NT2/D1 (cell line): ENCODE measurements at regions not wholly inside any gene's neighbourhood (a gene's known extent, or its start where the extent isn't known, plus 50 kb on each side); places are given as distances from the start of the nearest gene placed in this dataset.
A peak's percentile ranks its signal among the peaks of the same experiment; 100 is the strongest.

Source experiments
- DNase-seq: peaks from one replicate; pipeline ENCODE4 v3.0.0-alpha.2; 2011; ENCODE audit warnings: low read depth, low spot score
- H3K27me3 ChIP-seq: 2 replicates; pipeline ENCODE4 v1.6.0; 2011; ENCODE audit warnings: mild to moderate bottlenecking; ENCODE audit not compliant: insufficient read length, insufficient read depth
- H3K36me3 ChIP-seq: 2 replicates; pipeline ENCODE4 v1.6.1; 2011; ENCODE audit warnings: mild to moderate bottlenecking, low read length, mixed read lengths; ENCODE audit not compliant: insufficient read depth, insufficient read length
- H3K4me1 ChIP-seq: 2 replicates; pipeline ENCODE4 v1.5.1; 2011; ENCODE audit not compliant: insufficient read depth, insufficient read length
- H3K4me3 ChIP-seq: 2 replicates; pipeline ENCODE4 v1.5.1; 2011; ENCODE audit warnings: low read depth; ENCODE audit not compliant: insufficient read length
- H3K9ac ChIP-seq: 2 replicates; pipeline ENCODE4 v1.6.0; 2011; ENCODE audit warnings: low read depth; ENCODE audit not compliant: insufficient read length
- H3K9me3 ChIP-seq: 2 replicates; pipeline ENCODE4 v1.5.1; 2011; ENCODE audit warnings: mild to moderate bottlenecking, low read length; ENCODE audit not compliant: insufficient read depth
- SUZ12 ChIP-seq: IDR thresholded peaks from 2 replicates; pipeline ENCODE4 v1.6.1; 2011; ENCODE audit not compliant: insufficient read length, insufficient read depth; ENCODE audit errors: extremely low read depth
- YY1 ChIP-seq: IDR thresholded peaks from 2 replicates; pipeline ENCODE4 v1.6.1; 2011; ENCODE audit not compliant: insufficient read length, insufficient read depth
- ZNF274 ChIP-seq: IDR thresholded peaks from 2 replicates; pipeline ENCODE4 v1.6.1; 2011; ENCODE audit warnings: mild to moderate bottlenecking, low read depth, low read length

- Histone ChIP-seq H3K9ac (no peak overlapping the region), H3K9me3 (no peaks in the 10 kb centered on the region)
- DNase-seq = peak; percentile 50
Observed at GRCh38 chr10:118459642-118460193, 117.6 kb upstream of the FAM204A start.

DNA sequence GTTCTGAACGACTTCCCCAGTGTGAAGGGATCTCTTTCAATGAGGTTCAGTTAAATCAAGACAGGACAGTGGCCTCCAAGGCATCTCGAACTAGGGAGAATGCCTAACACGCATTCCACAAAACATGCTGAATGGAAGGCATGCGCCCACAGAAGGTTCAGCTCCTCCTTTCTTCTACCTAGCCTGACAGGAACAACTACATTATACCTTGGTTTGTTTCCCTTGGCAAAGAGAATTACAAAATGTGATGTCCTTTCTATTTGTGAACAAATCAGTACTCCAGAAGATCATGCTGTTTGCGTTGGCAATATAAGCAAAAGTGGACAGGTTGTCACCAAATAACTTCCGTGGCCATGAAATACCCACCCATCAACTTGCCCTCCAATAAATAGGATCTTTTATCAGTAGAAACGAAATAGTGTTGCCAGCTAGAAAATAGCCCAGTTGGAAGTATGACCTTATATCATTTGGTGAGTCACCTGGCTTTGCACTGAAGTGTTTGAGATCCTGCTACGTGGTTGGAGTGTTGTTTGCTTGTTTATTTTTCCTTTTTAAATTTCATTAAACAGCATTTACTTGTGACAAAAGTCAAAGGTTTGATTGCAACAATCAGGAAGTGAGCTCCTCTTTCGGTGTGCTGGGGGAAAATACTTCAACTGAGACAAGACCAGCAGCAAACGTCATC, 117.0 kb upstream of the FAM204A start:
- no peak overlapping the region for H3K4me3 ChIP-seq
- no peak for TF ChIP-seq SUZ12
- TF ChIP-seq ZNF274 = no peak
- no peaks in the 10 kb centered on the region for H3K4me1 ChIP-seq
- H3K36me3 ChIP-seq = no peaks in the 10 kb centered on the region
- no peak for DNase-seq
- no peaks in the 10 kb centered on the region for H3K9me3 ChIP-seq
- no peak overlapping the region for H3K9ac ChIP-seq
- peaks cover 4% of the 10 kb centered on the region for H3K27me3 ChIP-seq

More at GRCh38 chr10:118459642-118460193, 117.6 kb upstream of the FAM204A start:
- Histone ChIP-seq H3K4me3 (no peak overlapping the region), H3K27me3 (peaks cover 4% of the 10 kb centered on the region), H3K4me1 (no peaks in the 10 kb centered on the region), H3K36me3 (no peaks in the 10 kb centered on the region)
- TF ChIP-seq ZNF274 (no peak), SUZ12 (no peak), YY1 (no peak)

- Histone ChIP-seq H3K9me3 (no peaks in the 10 kb centered on the region), H3K4me1 (no peaks in the 10 kb centered on the region), H3K4me3 (no peak overlapping the region), H3K9ac (no peak overlapping the region), H3K27me3 (peaks cover 4% of the 10 kb centered on the region), H3K36me3 (no peaks in the 10 kb centered on the region)
- no peak for DNase-seq
- TF ChIP-seq ZNF274 (no peak), SUZ12 (no peak), YY1 (no peak)
Observed at GRCh38 chr10:118457824-118458428, 115.8 kb upstream of the FAM204A start.

DNA sequence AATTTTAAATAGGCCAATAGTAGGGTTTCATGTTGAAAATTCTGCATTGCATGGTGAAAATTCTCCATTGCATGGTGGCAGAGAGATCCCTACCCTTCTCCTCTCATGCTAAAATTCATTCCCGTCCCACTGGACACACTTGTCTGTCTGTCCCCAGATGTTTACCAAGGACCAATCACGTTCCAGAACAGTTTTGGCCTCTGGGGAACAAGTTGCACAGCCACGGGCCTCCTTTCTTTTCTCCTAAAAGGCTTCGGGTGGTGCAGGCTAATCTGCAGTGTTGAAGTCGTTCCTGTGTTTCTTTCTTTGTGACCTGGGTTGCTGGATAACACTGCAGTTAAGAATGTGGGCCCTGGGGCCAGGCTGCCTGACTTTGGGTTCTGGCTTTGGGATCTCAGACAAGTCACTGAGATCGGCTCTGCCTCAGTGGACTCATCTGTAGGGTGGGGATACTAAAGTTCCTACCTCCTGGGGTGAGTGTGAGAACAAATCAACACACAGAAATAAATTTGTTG, 113.1 kb upstream of the FAM204A start:
- Histone ChIP-seq H3K36me3 (no peaks in the 10 kb centered on the region), H3K27me3 (peaks cover 4% of the 10 kb centered on the region), H3K4me1 (no peaks in the 10 kb centered on the region), H3K9ac (no peak overlapping the region), H3K4me3 (no peak overlapping the region), H3K9me3 (no peaks in the 10 kb centered on the region)
- no peak for DNase-seq
- no peak for TF ChIP-seq SUZ12
- TF ChIP-seq YY1 = no peak
- no peak for TF ChIP-seq ZNF274

DNA sequence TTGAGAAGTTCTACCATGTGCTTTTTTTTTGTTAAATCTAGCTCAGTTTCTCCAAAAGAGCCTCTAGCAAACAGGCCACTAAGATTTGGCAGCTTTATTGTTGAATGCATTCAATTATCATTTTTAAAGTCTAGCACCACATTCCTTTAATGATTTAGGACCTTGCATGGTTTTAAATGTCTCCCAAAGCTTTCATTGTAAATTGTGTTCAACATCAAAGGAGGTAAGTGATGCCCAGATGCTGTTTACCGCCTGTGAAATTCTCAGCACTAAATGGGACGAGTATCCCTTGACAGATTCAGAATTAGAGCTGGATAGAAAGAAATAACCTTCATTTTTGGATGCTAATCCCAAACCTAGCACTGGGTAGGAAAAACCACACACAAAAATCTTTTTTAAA, 112.1 kb upstream of the FAM204A start:
- TF ChIP-seq ZNF274 (no peak), SUZ12 (no peak), YY1 (no peak)
- Histone ChIP-seq H3K9ac (no peak overlapping the region), H3K4me1 (no peaks in the 10 kb centered on the region), H3K36me3 (no peaks in the 10 kb centered on the region), H3K27me3 (peaks cover 4% of the 10 kb centered on the region), H3K4me3 (no peak overlapping the region), H3K9me3 (no peaks in the 10 kb centered on the region)
- no peak for DNase-seq

DNA sequence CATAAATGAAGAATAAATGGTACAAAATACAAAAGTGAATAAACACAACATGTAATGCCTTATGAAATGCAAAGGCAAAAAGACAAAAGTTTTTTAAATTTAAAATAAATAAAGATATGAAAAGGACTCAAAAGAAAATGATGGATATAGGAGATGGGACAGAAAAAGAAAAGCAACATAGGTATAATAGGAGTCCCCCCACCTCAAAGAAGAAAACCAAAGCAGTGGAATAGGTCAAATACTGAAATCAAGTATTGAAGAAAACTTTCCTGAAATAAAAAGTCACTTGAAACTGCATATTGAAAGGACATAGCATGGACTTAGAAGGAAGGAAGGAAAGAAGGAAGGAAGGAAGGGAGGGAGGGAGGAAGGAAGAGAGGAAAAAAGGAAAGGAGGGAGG, 110.0 kb upstream of the FAM204A start:
- TF ChIP-seq YY1 (no peak), ZNF274 (no peak)
- Histone ChIP-seq H3K9ac (no peak overlapping the region), H3K36me3 (no peaks in the 10 kb centered on the region)

GRCh38 chr10:118449521-118449920, 107.4 kb upstream of the FAM204A start:
- Histone ChIP-seq H3K4me1 (no peaks in the 10 kb centered on the region), H3K36me3 (no peaks in the 10 kb centered on the region), H3K9me3 (no peaks in the 10 kb centered on the region), H3K4me3 (no peak overlapping the region), H3K27me3 (peaks cover 4% of the 10 kb centered on the region), H3K9ac (no peak overlapping the region)
- TF ChIP-seq YY1 = no peak
- no peak for TF ChIP-seq ZNF274
- TF ChIP-seq SUZ12 = no peak
- no peak for DNase-seq

More for the DNA sequence above, 110.0 kb upstream of the FAM204A start:
- peaks cover 4% of the 10 kb centered on the region for H3K27me3 ChIP-seq
- H3K4me3 ChIP-seq = no peak overlapping the region
- no peak for DNase-seq
- H3K4me1 ChIP-seq = no peaks in the 10 kb centered on the region
- H3K9me3 ChIP-seq = no peaks in the 10 kb centered on the region
